ENCODE measurements at regions not wholly inside any gene's neighbourhood (a gene's known extent, or its start where the extent isn't known, plus 50 kb on each side); places are given as distances from the start of the nearest gene placed in this dataset.

DNA sequence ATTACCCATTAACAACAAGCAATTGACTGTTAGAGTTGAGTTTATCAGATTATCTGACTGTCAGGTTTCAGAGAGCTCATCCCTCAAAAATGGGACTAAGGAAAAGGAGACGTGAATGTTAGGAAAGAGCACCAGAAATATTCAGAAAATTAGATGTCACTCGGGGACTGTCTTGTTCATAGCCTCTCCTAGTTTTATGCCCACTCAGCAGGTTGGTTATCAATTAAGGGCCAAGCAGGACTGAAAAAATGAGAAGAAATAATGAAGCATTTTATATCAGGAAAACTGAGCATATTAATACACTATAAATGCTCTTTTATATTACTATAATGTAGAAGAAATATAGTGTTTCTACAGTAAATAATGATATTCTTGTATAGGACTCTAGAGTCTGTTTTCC, 188.1 kb upstream of the NRXN1 start:
- H3K27ac ChIP-seq: no peak overlapping the region
- FAIRE-seq (no peak), DNase-seq (ENCODE audit: low read depth in 1 of 2, low spot score in 1 of 2) (no peak), ATAC-seq (no peak)
- H3K4me2 ChIP-seq: no peak overlapping the region
- no peak for TF ChIP-seq RCOR1 (IDR thresholded peaks at IDR 0.05; ENCODE audit: low read depth, low read length)
- TF ChIP-seq, protein P1, sequence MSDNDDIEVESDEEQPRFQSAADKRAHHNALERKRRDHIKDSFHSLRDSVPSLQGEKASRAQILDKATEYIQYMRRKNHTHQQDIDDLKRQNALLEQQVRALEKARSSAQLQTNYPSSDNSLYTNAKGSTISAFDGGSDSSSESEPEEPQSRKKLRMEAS (IDR thresholded peaks at IDR 0.05): no peak
- no peak for TF ChIP-seq FOXS1 (CRISPR knock-in tag; IDR thresholded peaks at IDR 0.05)
- no peak for TF ChIP-seq RFX5 (IDR thresholded peaks at IDR 0.05)
- TF ChIP-seq, protein P2, sequence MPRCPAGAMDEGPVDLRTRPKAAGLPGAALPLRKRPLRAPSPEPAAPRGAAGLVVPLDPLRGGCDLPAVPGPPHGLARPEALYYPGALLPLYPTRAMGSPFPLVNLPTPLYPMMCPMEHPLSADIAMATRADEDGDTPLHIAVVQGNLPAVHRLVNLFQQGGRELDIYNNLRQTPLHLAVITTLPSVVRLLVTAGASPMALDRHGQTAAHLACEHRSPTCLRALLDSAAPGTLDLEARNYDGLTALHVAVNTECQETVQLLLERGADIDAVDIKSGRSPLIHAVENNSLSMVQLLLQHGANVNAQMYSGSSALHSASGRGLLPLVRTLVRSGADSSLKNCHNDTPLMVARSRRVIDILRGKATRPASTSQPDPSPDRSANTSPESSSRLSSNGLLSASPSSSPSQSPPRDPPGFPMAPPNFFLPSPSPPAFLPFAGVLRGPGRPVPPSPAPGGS (IDR thresholded peaks at IDR 0.05): no peak
- no peak for TF ChIP-seq ZSCAN20 (CRISPR knock-in tag; IDR thresholded peaks at IDR 0.05)
- peak; percentile 36 for TF ChIP-seq MAFK (IDR thresholded peaks at IDR 0.05; ENCODE audit: partially characterized antibody)
- H3K9me3 ChIP-seq: peaks cover 2% of the 10 kb centered on the region; the same call in 2 of the 3 replicates
- WGBS (ENCODE audit: missing lambda C conversion rate): 1% methylated on average over 2 of the region's 2 CpGs
- H3K4me1 ChIP-seq: no peaks in the 10 kb centered on the region
- H3K4me3 ChIP-seq: no peak overlapping the region
- CTCF ChIA-PET: no interaction called here
- POLR2A ChIA-PET: no interaction called here

DNA sequence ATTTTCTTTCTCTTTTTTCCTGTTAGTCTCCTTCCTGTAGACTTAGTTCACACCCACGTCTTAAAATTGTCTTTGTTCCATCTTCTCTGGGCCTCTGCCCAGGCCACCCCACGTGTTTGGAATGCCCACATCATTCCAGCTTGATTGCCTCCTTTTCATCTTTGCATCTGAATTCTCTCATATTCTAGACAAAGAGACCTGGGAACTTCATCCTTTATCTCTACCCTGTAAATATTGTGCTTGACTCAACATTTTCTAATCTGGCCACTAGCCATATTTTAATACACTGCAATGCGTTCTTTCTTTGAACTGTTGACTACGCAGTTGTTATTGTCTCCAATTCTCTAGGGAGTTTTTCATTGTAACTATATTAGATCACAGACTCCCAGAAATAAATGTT, 187.5 kb upstream of the NRXN1 start:
- DNase-seq (ENCODE audit: low read depth in 1 of 2, low spot score in 1 of 2) (no peak), ATAC-seq (no peak), FAIRE-seq (no peak)
- H3K27ac ChIP-seq: no peak overlapping the region
- POLR2A ChIA-PET: no interaction called here
- 9% methylated on average over 4 of the region's 4 CpGs for WGBS (ENCODE audit: missing lambda C conversion rate)
- no peak overlapping the region for H3K4me2 ChIP-seq
- CTCF ChIA-PET: no interaction called here
- H3K9me3 ChIP-seq: peaks cover 2% of the 10 kb centered on the region; the same call in 1 of the 3 replicates
- no peaks in the 10 kb centered on the region for H3K4me1 ChIP-seq
- H3K4me3 ChIP-seq: no peak overlapping the region
- TF ChIP-seq POLR2A (IDR thresholded peaks at IDR 0.05; ENCODE audit: low read length) (no peak), RFX5 (IDR thresholded peaks at IDR 0.05) (no peak), ZFP36 (IDR thresholded peaks at IDR 0.05; ENCODE audit: borderline replicate concordance, partially characterized antibody) (no peak), FOSB (CRISPR knock-in tag; IDR thresholded peaks at IDR 0.05) (no peak), JUN (IDR thresholded peaks at IDR 0.05) (no peak), EHMT2 (IDR thresholded peaks at IDR 0.05; ENCODE audit: low read depth) (no peak), KDM5A (IDR thresholded peaks at IDR 0.05) (no peak), TP53 (CRISPR knock-in tag; IDR thresholded peaks at IDR 0.05) (no peak), PHF8 (IDR thresholded peaks at IDR 0.05; ENCODE audit: borderline replicate concordance, low read depth) (no peak), CEBPB (IDR thresholded peaks at IDR 0.05) (no peak), FOSL2 (IDR thresholded peaks at IDR 0.05) (no peak), FOSL2 (CRISPR knock-in tag; IDR thresholded peaks at IDR 0.05) (no peak), POLR2AphosphoS2 (conservative IDR thresholded peaks at IDR 0.05; ENCODE audit: low read length) (no peak), HEYL (CRISPR knock-in tag; IDR thresholded peaks at IDR 0.05) (no peak)
- TF ChIP-seq, protein P3, sequence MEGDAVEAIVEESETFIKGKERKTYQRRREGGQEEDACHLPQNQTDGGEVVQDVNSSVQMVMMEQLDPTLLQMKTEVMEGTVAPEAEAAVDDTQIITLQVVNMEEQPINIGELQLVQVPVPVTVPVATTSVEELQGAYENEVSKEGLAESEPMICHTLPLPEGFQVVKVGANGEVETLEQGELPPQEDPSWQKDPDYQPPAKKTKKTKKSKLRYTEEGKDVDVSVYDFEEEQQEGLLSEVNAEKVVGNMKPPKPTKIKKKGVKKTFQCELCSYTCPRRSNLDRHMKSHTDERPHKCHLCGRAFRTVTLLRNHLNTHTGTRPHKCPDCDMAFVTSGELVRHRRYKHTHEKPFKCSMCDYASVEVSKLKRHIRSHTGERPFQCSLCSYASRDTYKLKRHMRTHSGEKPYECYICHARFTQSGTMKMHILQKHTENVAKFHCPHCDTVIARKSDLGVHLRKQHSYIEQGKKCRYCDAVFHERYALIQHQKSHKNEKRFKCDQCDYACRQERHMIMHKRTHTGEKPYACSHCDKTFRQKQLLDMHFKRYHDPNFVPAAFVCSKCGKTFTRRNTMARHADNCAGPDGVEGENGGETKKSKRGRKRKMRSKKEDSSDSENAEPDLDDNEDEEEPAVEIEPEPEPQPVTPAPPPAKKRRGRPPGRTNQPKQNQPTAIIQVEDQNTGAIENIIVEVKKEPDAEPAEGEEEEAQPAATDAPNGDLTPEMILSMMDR (IDR thresholded peaks at IDR 0.05): no peak
- TF ChIP-seq, protein P4, sequence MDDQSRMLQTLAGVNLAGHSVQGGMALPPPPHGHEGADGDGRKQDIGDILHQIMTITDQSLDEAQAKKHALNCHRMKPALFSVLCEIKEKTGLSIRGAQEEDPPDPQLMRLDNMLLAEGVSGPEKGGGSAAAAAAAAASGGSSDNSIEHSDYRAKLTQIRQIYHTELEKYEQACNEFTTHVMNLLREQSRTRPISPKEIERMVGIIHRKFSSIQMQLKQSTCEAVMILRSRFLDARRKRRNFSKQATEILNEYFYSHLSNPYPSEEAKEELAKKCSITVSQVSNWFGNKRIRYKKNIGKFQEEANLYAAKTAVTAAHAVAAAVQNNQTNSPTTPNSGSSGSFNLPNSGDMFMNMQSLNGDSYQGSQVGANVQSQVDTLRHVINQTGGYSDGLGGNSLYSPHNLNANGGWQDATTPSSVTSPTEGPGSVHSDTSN (IDR thresholded peaks at IDR 0.05): no peak
- TF ChIP-seq, protein P2 (IDR thresholded peaks at IDR 0.05): no peak

Measured in A549 (cell line).